K562 (cell line): ENCODE measurements at regions not wholly inside any gene's neighbourhood (a gene's known extent, or its start where the extent isn't known, plus 50 kb on each side); places are given as distances from the start of the nearest gene placed in this dataset.

ENCODE experiments used
- ATAC-seq: fragments of 200-7000 bp; cut with Tn5 transposase; 3 replicates; pipeline ENCODE4 v1.9.1; 2020; ENCODE audit warnings: moderate library complexity
- BruUV-seq: library from RNA; stranded (reverse); fragments of 400-500 nt; replicated peaks from 2 replicates; lab custom pipeline; 2021; lab: Mats Ljungman, UMichigan
- CTCF ChIA-PET: fragments of 300-600 bp; formaldehyde crosslinking; extraction: SDS; loops from one replicate; lab custom pipeline; 2021; ENCODE audit warnings: low intra/inter-chr PET ratio; lab: Yijun Ruan, JAX
- POLR2A ChIA-PET: fragments of 300-600, 350-650 bp; sonication (Branson Sonifier 250); formaldehyde crosslinking; extraction: SDS; loops from one replicate; lab custom pipeline; 2021; ENCODE audit warnings: antibody characterized with exemption, inconsistent platforms; lab: Yijun Ruan, JAX
- DNase-seq, 4 experiments: peaks; one replicate each; pipeline versions ENCODE4 v3.0.0 to v3.0.0-alpha.2; 2011 to 2018; ENCODE audit warnings: low spot score in 3 of 4, mixed read lengths in 3 of 4; ENCODE audit errors: extremely low read depth in 1 of 4
- FAIRE-seq: peaks from 2 replicates; lab custom pipeline; 2011; peaks lifted over from hg19 to GRCh38; lab: Jason Lieb, UNC
- H2AFZ ChIP-seq: 2 replicates; pipeline ENCODE4 v1.6.0; 2011; ENCODE audit warnings: low read depth, low read length, control low read depth, inconsistent platforms
- H3K27ac ChIP-seq: fragments of 200-600 bp; 3 replicates; pipeline ENCODE4 v1.8.0; 2011; ENCODE audit warnings: low read depth, mild to moderate bottlenecking, control low read depth, inconsistent platforms, low read length, moderate library complexity, mixed read lengths; ENCODE audit errors: extremely low read depth
- H3K27me3 ChIP-seq, 2 experiments: fragments of 300-600 bp in 1 of 2; 2 replicates in 1 of 2; 3 replicates in 1 of 2; pipeline versions ENCODE4 v1.6.0 to v1.8.0; 2011; ENCODE audit warnings: inconsistent platforms in 2 of 2, low read length in 2 of 2, mild to moderate bottlenecking in 1 of 2, mixed read lengths in 1 of 2, moderate library complexity in 1 of 2; ENCODE audit not compliant: control insufficient read depth in 2 of 2, insufficient read depth in 2 of 2
- H3K36me3 ChIP-seq: fragments of 300-600 bp; 3 replicates; pipeline ENCODE4 v1.8.0; 2011; ENCODE audit warnings: mild to moderate bottlenecking, low read length, inconsistent platforms; ENCODE audit not compliant: control insufficient read depth, insufficient read depth
- H3K4me1 ChIP-seq, 2 experiments: fragments of 200-600 bp in 1 of 2; replicated peaks in 1 of 2; 2 replicates in 1 of 2; 3 replicates in 1 of 2; pipeline versions ENCODE4 v1.5.1 to v1.8.0; 2011; ENCODE audit warnings: inconsistent platforms in 2 of 2, low read length in 2 of 2, mild to moderate bottlenecking in 1 of 2, mixed read lengths in 1 of 2, moderate library complexity in 1 of 2; ENCODE audit not compliant: control insufficient read depth in 2 of 2, insufficient read depth in 2 of 2
- H3K4me2 ChIP-seq: 2 replicates; pipeline ENCODE4 v1.6.1; 2011; ENCODE audit warnings: low read length, control low read depth, inconsistent platforms, mixed read lengths; ENCODE audit not compliant: insufficient read depth
- H3K4me3 ChIP-seq: fragments of 200-600 bp; sonication (generic), shearing (Covaris generic); 2 replicates; pipeline ENCODE4 v1.5.1; 2016; ENCODE audit warnings: control low read depth, inconsistent platforms
- H3K79me2 ChIP-seq: fragments of 200-600 bp; 3 replicates; pipeline ENCODE4 v1.8.0; 2011; ENCODE audit warnings: low read length, inconsistent platforms; ENCODE audit not compliant: control insufficient read depth, insufficient read depth
- H3K9ac ChIP-seq, 2 experiments: 2 replicates each; pipeline versions ENCODE4 v1.6.0 to v1.6.1; 2011; ENCODE audit warnings: low read depth in 2 of 2, low read length in 2 of 2, control low read depth in 1 of 2, inconsistent platforms in 1 of 2, mild to moderate bottlenecking in 1 of 2, mixed read lengths in 1 of 2; ENCODE audit not compliant: insufficient read depth in 1 of 2
- H3K9me1 ChIP-seq: one replicate; pipeline ENCODE4 v1.6.0; 2011; ENCODE audit warnings: inconsistent platforms, mild to moderate bottlenecking, low read length, moderate library complexity; ENCODE audit not compliant: control insufficient read depth, insufficient read depth
- H3K9me3 ChIP-seq: replicated peaks from 2 replicates; pipeline ENCODE4 v1.5.1; 2011; ENCODE audit warnings: low read depth, low read length, inconsistent platforms; ENCODE audit not compliant: control insufficient read depth, insufficient read depth
- H4K20me1 ChIP-seq: replicated peaks from 2 replicates; pipeline ENCODE4 v1.6.1; 2011; ENCODE audit warnings: low read length, inconsistent platforms, mixed read lengths; ENCODE audit not compliant: control insufficient read depth, insufficient read depth
- ATF4 ChIP-seq: fragments of 450-650 bp; formaldehyde crosslinking; IDR thresholded peaks from 2 replicates; pipeline ENCODE4 v1.4.0; 2022; ENCODE audit warnings: mild to moderate bottlenecking, moderate library complexity
- CCAR2 ChIP-seq: fragments of 200-400 bp; formaldehyde crosslinking; IDR thresholded peaks from 2 replicates; pipeline ENCODE4 v1.6.1; 2017; ENCODE audit warnings: mild to moderate bottlenecking, low read depth, low read length
- GATAD2A ChIP-seq: fragments of 450-650 bp; IDR thresholded peaks from 2 replicates; pipeline ENCODE4 v1.6.1; 2017
- JUNB ChIP-seq: fragments of 450-650 bp; formaldehyde crosslinking; conservative IDR thresholded peaks from 2 replicates; pipeline ENCODE4 v1.4.0; 2020; ENCODE audit warnings: mild to moderate bottlenecking
- MEF2D ChIP-seq: conservative IDR thresholded peaks from 2 replicates; pipeline ENCODE4 v1.6.1; 2016; ENCODE audit warnings: low read depth, missing genetic modification characterization, missing compliant biosample characterization
- NR3C1 ChIP-seq: sonication (generic); formaldehyde crosslinking; IDR thresholded peaks from 2 replicates; pipeline ENCODE4 v1.8.1; 2022; ENCODE audit warnings: missing genetic modification reagents
- RBM34 ChIP-seq: fragments of 200-400 bp; formaldehyde crosslinking; IDR thresholded peaks from 2 replicates; pipeline ENCODE4 v1.6.1; 2018; ENCODE audit warnings: low read length, borderline replicate concordance; ENCODE audit not compliant: insufficient read depth
- SMARCA5 ChIP-seq: fragments of 450-650 bp; IDR thresholded peaks from 2 replicates; pipeline ENCODE4 v1.6.1; 2016
- SRSF9 ChIP-seq: fragments of 200-400 bp; formaldehyde crosslinking; IDR thresholded peaks from 2 replicates; pipeline ENCODE4 v1.6.1; 2017; ENCODE audit warnings: low read depth, low read length, borderline replicate concordance
- TAL1 ChIP-seq: fragments of 450-650 bp; IDR thresholded peaks from 2 replicates; pipeline ENCODE4 v1.6.1; 2016; ENCODE audit warnings: mild to moderate bottlenecking
- TARDBP ChIP-seq: fragments of 450-650 bp; IDR thresholded peaks from 2 replicates; pipeline ENCODE4 v1.6.1; 2016
- TCF3 ChIP-seq: sonication (generic); formaldehyde crosslinking; IDR thresholded peaks from 2 replicates; pipeline ENCODE4 v1.4.0; 2020; ENCODE audit warnings: mild to moderate bottlenecking, missing genetic modification reagents
- ZFP91 ChIP-seq: sonication (generic); formaldehyde crosslinking; IDR thresholded peaks from 2 replicates; pipeline ENCODE4 v1.8.0; 2022; ENCODE audit warnings: mild to moderate bottlenecking, missing genetic modification reagents
- ZFPM2 ChIP-seq: fragments of 250-450 bp; sonication (Bioruptor Pico); IDR thresholded peaks from 2 replicates; pipeline ENCODE4 v1.5.1; 2022; ENCODE audit warnings: mild to moderate bottlenecking
- ZNF24 ChIP-seq: fragments of 450-650 bp; IDR thresholded peaks from 2 replicates; pipeline ENCODE4 v1.6.1; 2016
- WGBS: fragments of 100-300 bp; shearing (Covaris generic); methylation state at CpG from one replicate; pipeline ENCODE4 v1.1.6; 2016; ENCODE audit warnings: low coverage, mixed read lengths; ENCODE audit not compliant: insufficient coverage; ENCODE audit errors: missing lambda C conversion rate; 5-methylcytosine and 5-hydroxymethylcytosine counted together
- in situ Hi-C: fragments of 300-500 bp; cut with MboI; formaldehyde crosslinking; loops from 4 replicates; pipeline ENCODE4 v1.15.0; 2018; ENCODE audit warnings: inconsistent platforms, mixed read lengths
- intact Hi-C: fragments of 100-400 bp; cut with micrococcal nuclease; formaldehyde crosslinking; loops from 2 replicates; pipeline ENCODE4 v1.14.2; 2022
- TF ChIP-seq, protein P1 (sequence below), 2 experiments: fragments of 450-650 bp; IDR thresholded peaks; 2 replicates each; pipeline ENCODE4 v1.6.1; 2016

GRCh38 chr22:49322861-49323622 is 504.6 kb downstream of the BRD1 start:
- no peak for TF ChIP-seq ZNF24
- TF ChIP-seq SMARCA5, result no peak
- TF ChIP-seq, protein P1, sequence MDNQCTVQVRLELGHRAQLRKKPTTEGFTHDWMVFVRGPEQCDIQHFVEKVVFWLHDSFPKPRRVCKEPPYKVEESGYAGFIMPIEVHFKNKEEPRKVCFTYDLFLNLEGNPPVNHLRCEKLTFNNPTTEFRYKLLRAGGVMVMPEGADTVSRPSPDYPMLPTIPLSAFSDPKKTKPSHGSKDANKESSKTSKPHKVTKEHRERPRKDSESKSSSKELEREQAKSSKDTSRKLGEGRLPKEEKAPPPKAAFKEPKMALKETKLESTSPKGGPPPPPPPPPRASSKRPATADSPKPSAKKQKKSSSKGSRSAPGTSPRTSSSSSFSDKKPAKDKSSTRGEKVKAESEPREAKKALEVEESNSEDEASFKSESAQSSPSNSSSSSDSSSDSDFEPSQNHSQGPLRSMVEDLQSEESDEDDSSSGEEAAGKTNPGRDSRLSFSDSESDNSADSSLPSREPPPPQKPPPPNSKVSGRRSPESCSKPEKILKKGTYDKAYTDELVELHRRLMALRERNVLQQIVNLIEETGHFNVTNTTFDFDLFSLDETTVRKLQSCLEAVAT (IDR thresholded peaks at IDR 0.05), result no peak
- TF ChIP-seq NR3C1 (CRISPR knock-in tag), result no peak
- no peak for TF ChIP-seq JUNB (CRISPR knock-in tag)
- TF ChIP-seq TAL1, result no peak
- no peak for TF ChIP-seq MEF2D (tag)
- TF ChIP-seq CCAR2, result no peak
- TF ChIP-seq TARDBP, result no peak
- no peak for TF ChIP-seq RBM34
- TF ChIP-seq ZFP91, result no peak
- no peak for TF ChIP-seq ZFPM2 (CRISPR knock-in tag)
- TF ChIP-seq SRSF9, result no peak
- no peak for TF ChIP-seq GATAD2A
- TF ChIP-seq ATF4 (CRISPR knock-in tag), result no peak
- no peak for TF ChIP-seq TCF3
- ChIA-PET POLR2A (no interaction called here), CTCF (no interaction called here)
- 0% methylated on average over 8 of the region's 11 CpGs for WGBS
- ATAC-seq, result no peak
- Histone ChIP-seq H3K9me1 (no peaks in the 10 kb centered on the region), H3K36me3 (no peaks in the 10 kb centered on the region), H4K20me1 (0 out of 2 replicates have a peak, but pooled peaks cover 3% of the 10 kb centered on the region), H3K79me2 (no peaks in the 10 kb centered on the region), H3K4me1 (no peaks in the 10 kb centered on the region), H3K9ac (no peak overlapping the region), H3K4me3 (no peak overlapping the region), H2AFZ (no peak overlapping the region), H3K27me3 (peaks cover 2 to 57% of the 10 kb centered on the region in 2 experiments; a peak in 4 of 5 replicates), H3K27ac (no peak overlapping the region), H3K4me2 (no peak overlapping the region), H3K9me3 (no peaks in the 10 kb centered on the region)
- FAIRE-seq, result no peak
- no TSS peak for BruUV-seq
- in situ Hi-C loops, result loop anchor here (25.0 kb wide), 1 partner anchor 286 kb away; no protein-coding TSS in a partner anchor
- no peak for DNase-seq
- intact Hi-C loops, result no loop called here
